Activated CD4-positive, alpha-beta T cell treated with anti-CD3 and anti-CD28 coated beads, Interleukin-2, amount 10 ng/mL, durations not matched to agents 7 days and 5 days (primary cell): ENCODE measurements at regions not wholly inside any gene's neighbourhood (a gene's known extent, or its start where the extent isn't known, plus 50 kb on each side); places are given as distances from the start of the nearest gene placed in this dataset.

ENCODE experiments used
- CTCF ChIA-PET: fragments of 350-600 bp; sonication (Branson Sonifier 250); formaldehyde crosslinking; loops from one replicate; lab custom pipeline; 2021; ENCODE audit warnings: antibody characterized with exemption; lab: Charles Lee
- POLR2A ChIA-PET: fragments of 350-600 bp; sonication (Branson Sonifier 250); formaldehyde crosslinking; loops from one replicate; lab custom pipeline; 2021; ENCODE audit warnings: antibody characterized with exemption; lab: Charles Lee
- DNase-seq: peaks from one replicate; pipeline ENCODE4 v3.0.0-alpha.2; 2020
- H3K27ac Mint-ChIP-seq: one replicate; pipeline ENCODE4 v1.8.0; 2021; ENCODE audit warnings: mild to moderate bottlenecking, moderate library complexity, mixed read lengths
- H3K27me3 Mint-ChIP-seq: one replicate; pipeline ENCODE4 v1.8.0; 2021; ENCODE audit warnings: mixed read lengths
- H3K36me3 Mint-ChIP-seq: one replicate; pipeline ENCODE4 v1.8.0; 2021; ENCODE audit warnings: low read depth, mixed read lengths
- H3K4me1 Mint-ChIP-seq: one replicate; pipeline ENCODE4 v1.8.0; 2021; ENCODE audit warnings: mixed read lengths
- H3K4me3 Mint-ChIP-seq: one replicate; pipeline ENCODE4 v1.8.0; 2021; ENCODE audit warnings: mild to moderate bottlenecking, moderate library complexity, mixed read lengths
- H3K9me3 Mint-ChIP-seq: one replicate; pipeline ENCODE4 v1.8.0; 2021; ENCODE audit warnings: mixed read lengths

DNA sequence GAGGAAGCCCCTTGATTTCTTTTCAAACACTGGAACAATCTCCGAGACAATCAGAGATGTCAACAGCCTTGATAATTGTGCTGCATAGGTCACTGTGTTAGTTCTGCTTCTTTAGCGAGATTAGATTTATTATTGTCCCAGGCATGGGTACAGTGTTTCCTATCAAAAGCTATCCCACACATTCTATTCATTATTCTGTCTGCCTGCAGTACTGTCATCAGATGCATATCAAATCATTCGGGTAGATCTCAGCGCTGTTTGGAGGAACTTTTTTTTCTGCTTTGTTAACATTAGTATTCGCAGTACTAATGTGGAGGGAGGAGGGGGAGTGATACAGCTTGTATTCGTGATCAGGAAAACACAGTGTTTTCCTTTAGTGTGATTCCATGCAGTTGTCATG, 208.0 kb downstream of the C11orf91 start:
- no peak overlapping the region for H3K4me3 Mint-ChIP-seq

DNA sequence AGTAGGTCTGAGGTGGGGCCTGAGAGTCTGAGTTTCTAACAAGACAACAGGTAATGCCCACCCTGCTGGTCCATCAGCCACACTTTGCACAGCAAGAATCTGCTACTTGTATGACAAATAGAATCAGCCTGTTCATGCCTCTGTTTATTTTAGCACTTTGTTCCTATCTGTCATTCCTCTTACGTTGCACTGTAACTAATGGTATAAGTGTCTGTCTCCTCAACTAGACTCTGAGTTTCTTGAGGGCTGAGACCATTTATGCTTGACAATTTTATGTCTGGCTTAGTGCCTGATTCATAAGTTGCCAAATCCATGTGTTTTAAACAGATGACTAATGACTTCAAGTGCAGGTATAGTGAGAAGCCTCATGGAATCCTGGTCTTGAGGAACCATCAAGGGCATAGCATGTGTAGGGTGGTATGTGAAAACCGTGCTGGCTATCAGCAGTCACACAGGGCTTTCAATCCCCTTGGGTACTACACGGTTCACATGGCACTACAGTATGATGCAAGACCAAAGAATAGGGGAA, 209.7 kb downstream of the C11orf91 start:
- H3K27me3 Mint-ChIP-seq: peaks cover 5% of the 10 kb centered on the region
- H3K27ac Mint-ChIP-seq: no peak overlapping the region
- no peak for DNase-seq
- ChIA-PET POLR2A (no interaction called here), CTCF (no interaction called here)
- no peaks in the 10 kb centered on the region for H3K9me3 Mint-ChIP-seq
- H3K36me3 Mint-ChIP-seq: no peaks in the 10 kb centered on the region
- no peaks in the 10 kb centered on the region for H3K4me1 Mint-ChIP-seq
- no peak overlapping the region for H3K4me3 Mint-ChIP-seq

More for the DNA sequence above, 208.0 kb downstream of the C11orf91 start:
- H3K27me3 Mint-ChIP-seq: peaks cover 5% of the 10 kb centered on the region
- ChIA-PET POLR2A (no interaction called here), CTCF (no interaction called here)
- no peak overlapping the region for H3K27ac Mint-ChIP-seq
- H3K36me3 Mint-ChIP-seq: no peaks in the 10 kb centered on the region
- DNase-seq: no peak
- no peaks in the 10 kb centered on the region for H3K9me3 Mint-ChIP-seq
- no peaks in the 10 kb centered on the region for H3K4me1 Mint-ChIP-seq

GRCh38 chr11:33488971-33489370, 211.7 kb downstream of the C11orf91 start:
- no peak overlapping the region for H3K4me3 Mint-ChIP-seq
- ChIA-PET CTCF (no interaction called here), POLR2A (no interaction called here)
- no peak for DNase-seq
- no peaks in the 10 kb centered on the region for H3K36me3 Mint-ChIP-seq
- H3K9me3 Mint-ChIP-seq: no peaks in the 10 kb centered on the region
- H3K27me3 Mint-ChIP-seq: peaks cover 9% of the 10 kb centered on the region
- no peaks in the 10 kb centered on the region for H3K4me1 Mint-ChIP-seq
- no peak overlapping the region for H3K27ac Mint-ChIP-seq

- CTCF ChIA-PET: no interaction called here
- no peaks in the 10 kb centered on the region for H3K4me1 Mint-ChIP-seq
- no peak overlapping the region for H3K4me3 Mint-ChIP-seq
- POLR2A ChIA-PET: no interaction called here
- H3K27me3 Mint-ChIP-seq: peaks cover 6% of the 10 kb centered on the region
- no peaks in the 10 kb centered on the region for H3K36me3 Mint-ChIP-seq
- no peaks in the 10 kb centered on the region for H3K9me3 Mint-ChIP-seq
- H3K27ac Mint-ChIP-seq: no peak overlapping the region
- no peak for DNase-seq
These were observed 220.0 kb downstream of the C11orf91 start for GRCh38 chr11:33480626-33481025.

- Mint-ChIP-seq H3K27me3 (peaks cover 4% of the 10 kb centered on the region), H3K36me3 (no peaks in the 10 kb centered on the region), H3K27ac (no peak overlapping the region), H3K4me3 (no peak overlapping the region), H3K4me1 (no peaks in the 10 kb centered on the region), H3K9me3 (no peaks in the 10 kb centered on the region)
- no peak for DNase-seq
- ChIA-PET CTCF (no interaction called here), POLR2A (no interaction called here)
These were observed 221.4 kb downstream of the C11orf91 start for GRCh38 chr11:33479231-33479630.

DNA sequence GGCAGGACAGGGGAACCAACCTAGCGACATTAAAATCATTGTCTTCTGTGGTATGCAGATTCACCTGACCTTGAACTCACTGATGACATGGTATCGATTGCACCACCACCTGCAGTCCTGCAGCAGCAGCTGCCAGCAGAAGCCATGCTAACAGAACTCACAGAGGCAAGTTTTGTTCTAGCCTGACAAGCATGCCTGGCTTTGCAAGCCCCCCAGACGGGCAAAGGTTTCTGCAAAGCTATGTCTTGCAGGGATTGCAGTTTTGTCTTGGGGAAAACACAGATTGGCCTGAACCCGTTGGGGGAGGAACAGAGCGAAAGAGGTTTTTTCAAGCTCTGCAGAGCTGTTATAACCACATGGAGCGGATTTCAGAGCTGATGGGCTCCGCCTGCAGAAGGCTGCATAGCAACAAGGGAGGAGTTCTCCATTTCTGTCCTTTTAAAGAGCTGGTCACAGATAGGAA, 221.0 kb downstream of the HIPK3 start:
- Mint-ChIP-seq H3K36me3 (no peaks in the 10 kb centered on the region), H3K4me3 (no peak overlapping the region), H3K9me3 (no peaks in the 10 kb centered on the region), H3K4me1 (no peaks in the 10 kb centered on the region), H3K27ac (no peak overlapping the region), H3K27me3 (peaks cover 3% of the 10 kb centered on the region)
- CTCF ChIA-PET: no interaction called here
- DNase-seq: no peak
- POLR2A ChIA-PET: no interaction called here

DNA sequence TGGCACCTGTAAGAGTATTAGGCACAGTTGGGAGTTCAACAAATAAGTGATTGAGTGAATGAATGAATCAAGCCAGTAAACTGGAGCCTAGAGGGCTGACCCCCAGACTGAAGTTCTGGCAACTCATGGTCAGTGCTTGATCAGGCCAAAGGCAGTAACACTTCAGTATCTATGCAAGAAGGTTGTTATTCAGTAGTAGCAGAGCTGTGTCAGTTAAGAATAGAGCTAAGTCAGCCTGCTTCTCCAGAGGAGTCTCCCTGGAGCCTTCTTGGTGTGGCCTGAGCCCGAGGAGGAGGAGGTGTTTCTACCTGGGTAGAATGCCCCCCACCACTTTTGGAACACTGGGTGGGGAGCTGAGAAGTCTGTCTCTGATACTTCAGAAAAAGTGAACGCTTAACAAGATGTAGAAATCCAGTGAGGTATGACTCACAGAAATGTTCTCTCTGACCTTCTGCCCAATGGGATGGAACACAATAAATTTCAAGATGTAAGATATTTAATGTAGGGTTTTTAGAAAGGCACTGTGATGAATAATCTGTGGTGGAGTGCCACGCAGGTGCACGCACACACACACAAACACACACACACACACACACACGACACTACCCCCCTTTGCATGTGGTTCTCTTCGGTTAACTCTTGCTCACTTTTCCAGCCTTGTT, 219.9 kb downstream of the HIPK3 start:
- no peaks in the 10 kb centered on the region for H3K27me3 Mint-ChIP-seq
- H3K4me3 Mint-ChIP-seq: no peak overlapping the region
- POLR2A ChIA-PET: no interaction called here
- no peak for DNase-seq
- no peaks in the 10 kb centered on the region for H3K9me3 Mint-ChIP-seq
- no peaks in the 10 kb centered on the region for H3K36me3 Mint-ChIP-seq
- no peaks in the 10 kb centered on the region for H3K4me1 Mint-ChIP-seq
- H3K27ac Mint-ChIP-seq: no peak overlapping the region
- CTCF ChIA-PET: no interaction called here

- ChIA-PET CTCF (interaction anchor here (1.5 kb wide), 1 partner anchor 20 kb away, joined by 5 read pairs; no protein-coding TSS in a partner anchor), POLR2A (no interaction called here)
- Mint-ChIP-seq H3K27ac (no peak overlapping the region), H3K4me1 (no peaks in the 10 kb centered on the region), H3K27me3 (peaks cover 2% of the 10 kb centered on the region), H3K36me3 (no peaks in the 10 kb centered on the region), H3K9me3 (no peaks in the 10 kb centered on the region), H3K4me3 (no peak overlapping the region)
- no peak for DNase-seq
These were observed 218.8 kb downstream of the HIPK3 start for GRCh38 chr11:33475993-33476392.

- H3K27ac Mint-ChIP-seq: no peak overlapping the region
- no peaks in the 10 kb centered on the region for H3K4me1 Mint-ChIP-seq
- no peaks in the 10 kb centered on the region for H3K36me3 Mint-ChIP-seq
- peaks cover 4% of the 10 kb centered on the region for H3K27me3 Mint-ChIP-seq
- no peaks in the 10 kb centered on the region for H3K9me3 Mint-ChIP-seq
- H3K4me3 Mint-ChIP-seq: no peak overlapping the region
- ChIA-PET POLR2A (no interaction called here), CTCF (interaction anchor here (1.5 kb wide), 1 partner anchor 21 kb away, joined by 5 read pairs; no protein-coding TSS in a partner anchor)
- DNase-seq: no peak
These were observed 217.7 kb downstream of the HIPK3 start for GRCh38 chr11:33474866-33475265.

- H3K4me3 Mint-ChIP-seq: no peak overlapping the region
- no peak overlapping the region for H3K27ac Mint-ChIP-seq
- peaks cover 9% of the 10 kb centered on the region for H3K27me3 Mint-ChIP-seq
- H3K4me1 Mint-ChIP-seq: no peaks in the 10 kb centered on the region
- DNase-seq: no peak
- H3K36me3 Mint-ChIP-seq: no peaks in the 10 kb centered on the region
- CTCF ChIA-PET: no interaction called here
- no peaks in the 10 kb centered on the region for H3K9me3 Mint-ChIP-seq
- POLR2A ChIA-PET: no interaction called here
These were observed 214.4 kb downstream of the HIPK3 start for GRCh38 chr11:33471541-33471940.

DNA sequence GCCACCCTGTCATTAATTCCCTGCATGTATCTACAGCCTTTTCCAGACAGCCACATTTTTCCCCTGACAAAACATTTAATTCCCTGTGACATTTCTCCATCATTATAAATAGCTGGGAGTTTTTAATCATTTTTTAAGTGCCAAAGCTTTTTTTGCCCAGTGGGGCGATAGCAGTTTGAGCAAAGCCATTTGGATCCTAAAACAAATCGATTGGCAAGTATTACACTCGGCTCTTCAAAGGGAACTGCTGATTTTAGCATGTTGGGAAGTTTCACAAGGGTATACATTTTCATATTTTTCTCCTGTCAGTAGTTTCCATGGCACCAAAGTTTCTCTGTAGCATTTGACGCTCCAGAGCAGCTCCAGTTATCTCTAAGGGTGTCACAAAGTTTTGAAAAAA, 210.8 kb downstream of the HIPK3 start:
- Mint-ChIP-seq H3K4me3 (no peak overlapping the region), H3K36me3 (no peaks in the 10 kb centered on the region), H3K9me3 (no peaks in the 10 kb centered on the region), H3K4me1 (no peaks in the 10 kb centered on the region), H3K27me3 (peaks cover 9% of the 10 kb centered on the region), H3K27ac (no peak overlapping the region)
- POLR2A ChIA-PET: no interaction called here
- CTCF ChIA-PET: no interaction called here
- DNase-seq: no peak

DNA sequence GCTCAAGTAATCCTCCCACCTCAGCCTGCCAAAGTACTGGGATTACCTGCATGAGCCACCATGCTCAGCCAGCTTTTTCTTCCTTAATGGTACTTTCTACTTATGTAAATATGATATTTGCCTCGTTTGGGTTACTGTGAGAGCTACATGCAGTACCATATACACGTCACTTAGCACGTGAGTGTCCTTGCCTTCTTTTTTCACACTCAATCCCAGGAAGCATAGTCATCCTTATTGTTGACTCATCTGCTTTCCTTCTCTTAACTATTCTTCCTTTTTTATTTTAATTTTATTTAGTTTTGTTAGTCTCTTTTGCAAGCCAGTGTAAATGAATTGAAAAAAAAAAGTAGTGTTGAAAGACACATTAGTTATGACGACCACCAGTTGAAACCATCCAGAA, 205.9 kb downstream of the HIPK3 start:
- Mint-ChIP-seq H3K9me3 (no peaks in the 10 kb centered on the region), H3K4me3 (no peak overlapping the region), H3K27ac (no peak overlapping the region), H3K36me3 (no peaks in the 10 kb centered on the region), H3K27me3 (peaks cover 6% of the 10 kb centered on the region), H3K4me1 (no peaks in the 10 kb centered on the region)
- ChIA-PET CTCF (interaction anchor here (0.7 kb wide), 1 partner anchor 42 kb away, joined by 3 read pairs; no protein-coding TSS in a partner anchor), POLR2A (no interaction called here)
- no peak for DNase-seq

- Mint-ChIP-seq H3K27me3 (peaks cover 6% of the 10 kb centered on the region), H3K9me3 (no peaks in the 10 kb centered on the region), H3K4me3 (no peak overlapping the region), H3K27ac (no peak overlapping the region), H3K36me3 (no peaks in the 10 kb centered on the region), H3K4me1 (no peaks in the 10 kb centered on the region)
- no peak for DNase-seq
- ChIA-PET CTCF (no interaction called here), POLR2A (no interaction called here)
These were observed 204.4 kb downstream of the HIPK3 start for GRCh38 chr11:33461369-33462125.
